Sigmoid colon (tissue), 4 donors: ENCODE measurements at regions not wholly inside any gene's neighbourhood (a gene's known extent, or its start where the extent isn't known, plus 50 kb on each side); places are given as distances from the start of the nearest gene placed in this dataset.

Source experiments
- EP300 ChIP-seq, 4 donors: sonication (generic); formaldehyde crosslinking; IDR thresholded peaks; one replicate each; pipeline ENCODE4 v1.6.1; 2017; ENCODE audit warnings: antibody characterized with exemption in 4 of 4
- POLR2A ChIP-seq, 2 donors: fragments of 450-650 bp; IDR thresholded peaks; one replicate each; pipeline ENCODE4 v1.6.1; 2016; ENCODE audit warnings: antibody characterized with exemption in 2 of 2, mild to moderate bottlenecking in 2 of 2, moderate library complexity in 2 of 2
- POLR2AphosphoS5 ChIP-seq, 4 donors: sonication (generic); formaldehyde crosslinking; IDR thresholded peaks; one replicate each; pipeline ENCODE4 v1.6.1; 2017; ENCODE audit warnings: antibody characterized with exemption in 4 of 4
- TF ChIP-seq, protein P1 (sequence below), 4 experiments: fragments of 450-650 bp in 3 of 4; fragments of 200-600 bp in 1 of 4; IDR thresholded peaks; one replicate each; pipeline ENCODE4 v1.5.1; 2016 to 2019; ENCODE audit warnings: antibody characterized with exemption in 4 of 4, mild to moderate bottlenecking in 3 of 4, moderate library complexity in 2 of 4

DNA sequence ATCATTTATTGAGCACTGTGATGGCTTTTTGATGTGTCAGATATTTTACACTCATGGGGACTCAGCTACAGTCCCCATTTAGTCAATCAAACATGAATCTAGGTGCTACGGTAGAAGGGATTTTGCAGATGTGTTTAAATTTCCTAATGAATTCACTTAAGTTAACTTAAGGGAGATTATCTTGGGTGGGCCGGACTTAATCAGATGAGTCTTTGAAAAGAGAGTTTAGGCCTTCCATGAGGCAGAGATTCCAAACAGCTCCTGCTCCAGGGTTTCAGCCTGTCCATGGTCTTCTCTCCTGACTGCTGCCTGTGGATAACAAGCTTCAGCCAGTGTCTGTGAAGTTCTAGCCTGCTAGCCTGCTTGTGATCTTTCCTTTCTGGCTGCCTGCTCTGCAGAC, 202.4 kb downstream of the IDS start:
- TF ChIP-seq POLR2A (IDR thresholded peaks at IDR 0.05) (no peak), EP300 (IDR thresholded peaks at IDR 0.05) (no peak), POLR2AphosphoS5 (IDR thresholded peaks at IDR 0.05) (no peak)
- TF ChIP-seq, protein P1, sequence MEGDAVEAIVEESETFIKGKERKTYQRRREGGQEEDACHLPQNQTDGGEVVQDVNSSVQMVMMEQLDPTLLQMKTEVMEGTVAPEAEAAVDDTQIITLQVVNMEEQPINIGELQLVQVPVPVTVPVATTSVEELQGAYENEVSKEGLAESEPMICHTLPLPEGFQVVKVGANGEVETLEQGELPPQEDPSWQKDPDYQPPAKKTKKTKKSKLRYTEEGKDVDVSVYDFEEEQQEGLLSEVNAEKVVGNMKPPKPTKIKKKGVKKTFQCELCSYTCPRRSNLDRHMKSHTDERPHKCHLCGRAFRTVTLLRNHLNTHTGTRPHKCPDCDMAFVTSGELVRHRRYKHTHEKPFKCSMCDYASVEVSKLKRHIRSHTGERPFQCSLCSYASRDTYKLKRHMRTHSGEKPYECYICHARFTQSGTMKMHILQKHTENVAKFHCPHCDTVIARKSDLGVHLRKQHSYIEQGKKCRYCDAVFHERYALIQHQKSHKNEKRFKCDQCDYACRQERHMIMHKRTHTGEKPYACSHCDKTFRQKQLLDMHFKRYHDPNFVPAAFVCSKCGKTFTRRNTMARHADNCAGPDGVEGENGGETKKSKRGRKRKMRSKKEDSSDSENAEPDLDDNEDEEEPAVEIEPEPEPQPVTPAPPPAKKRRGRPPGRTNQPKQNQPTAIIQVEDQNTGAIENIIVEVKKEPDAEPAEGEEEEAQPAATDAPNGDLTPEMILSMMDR (IDR thresholded peaks at IDR 0.05): no peak
